Activated effector memory CD4-positive, alpha-beta T cell treated with Interleukin-2 at 50 U/mL for 16 hours (primary cell): ENCODE measurements at regions not wholly inside any gene's neighbourhood (a gene's known extent, or its start where the extent isn't known, plus 50 kb on each side); places are given as distances from the start of the nearest gene placed in this dataset.

Experiments
- DNase-seq: peaks from one replicate; pipeline ENCODE4 v3.0.0-alpha.2; 2020

- no peak for DNase-seq
Measured at GRCh38 chr5:8050616-8051175, 181.7 kb downstream of the MTRR start.

GRCh38 chr5:8053270-8053669 is 184.3 kb downstream of the MTRR start:
- DNase-seq, result no peak

DNA sequence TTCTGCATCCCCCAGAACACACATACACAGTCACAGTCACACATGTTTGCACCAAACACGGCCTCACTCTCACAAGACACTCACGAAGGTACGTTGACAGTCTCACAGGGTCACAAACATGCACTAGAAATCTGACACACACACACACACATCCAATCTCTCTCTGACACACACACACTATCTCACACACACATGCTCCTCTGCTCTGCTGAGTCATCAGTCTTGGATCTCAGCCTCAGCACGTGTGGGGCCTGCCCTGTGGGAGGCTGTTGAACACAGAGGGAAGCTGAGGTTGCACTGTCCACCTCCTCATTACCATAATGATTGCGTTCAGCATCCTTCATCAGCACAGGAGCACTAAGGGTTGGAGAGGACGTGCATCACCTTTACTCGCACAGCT is 188.8 kb downstream of the MTRR start:
- DNase-seq, result no peak

DNA sequence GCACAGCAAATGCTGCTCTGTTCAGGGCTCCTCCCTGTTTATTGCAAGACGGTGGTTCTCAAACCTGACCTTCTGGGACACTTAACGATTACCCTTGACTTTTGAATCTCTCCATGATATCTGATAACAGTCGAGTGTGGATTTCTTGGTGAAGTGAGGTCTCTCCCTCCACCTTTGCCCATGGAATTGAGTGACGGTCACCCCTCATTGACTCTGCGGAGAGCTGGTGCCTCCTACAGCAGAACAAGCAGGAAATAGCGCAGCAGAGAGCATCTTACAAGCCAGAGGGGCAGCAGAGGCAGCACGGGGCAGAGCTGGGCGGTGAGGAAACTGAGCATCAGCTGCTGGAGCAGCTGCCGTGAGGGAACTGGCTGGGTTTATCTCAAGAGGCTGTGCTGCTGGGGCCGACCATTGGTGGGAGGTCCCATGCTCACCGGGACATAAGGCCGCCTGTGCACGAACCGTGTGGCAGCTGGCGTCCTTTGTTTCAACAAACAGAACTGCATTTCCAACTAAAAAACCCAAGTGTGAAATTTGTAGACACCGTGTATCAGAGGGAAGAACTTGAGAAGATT is 189.8 kb downstream of the MTRR start:
- DNase-seq, result no peak

- no peak for DNase-seq
Measured at GRCh38 chr5:8059337-8059736, 190.4 kb downstream of the MTRR start.

- DNase-seq, result no peak
Measured at GRCh38 chr5:8060235-8060952, 191.4 kb downstream of the MTRR start.

- DNase-seq, result no peak
Measured at GRCh38 chr5:8060953-8061429, 192.0 kb downstream of the MTRR start.

GRCh38 chr5:8062521-8062920 is 193.6 kb downstream of the MTRR start:
- no peak for DNase-seq

GRCh38 chr5:8068078-8068477 is 199.1 kb downstream of the MTRR start:
- DNase-seq, result no peak

DNA sequence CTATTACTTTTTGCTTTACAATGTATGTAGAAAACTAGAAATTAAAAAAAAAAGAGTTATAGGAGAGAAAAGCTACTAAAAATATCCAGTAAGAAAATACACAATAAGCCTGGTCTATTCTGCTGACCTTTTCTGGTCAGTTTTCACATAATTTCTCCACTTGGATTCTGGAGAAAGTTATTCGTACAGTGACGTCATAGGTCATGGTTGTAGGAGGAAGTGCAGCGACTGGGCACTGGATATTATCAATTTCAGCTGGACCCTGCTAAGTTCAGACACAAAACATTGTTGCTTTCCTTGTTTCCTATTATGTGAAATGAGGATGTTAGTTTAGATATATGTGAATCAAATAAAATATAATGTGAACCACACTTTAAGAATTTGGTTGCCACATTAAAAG is 201.2 kb downstream of the MTRR start:
- DNase-seq, result no peak

DNA sequence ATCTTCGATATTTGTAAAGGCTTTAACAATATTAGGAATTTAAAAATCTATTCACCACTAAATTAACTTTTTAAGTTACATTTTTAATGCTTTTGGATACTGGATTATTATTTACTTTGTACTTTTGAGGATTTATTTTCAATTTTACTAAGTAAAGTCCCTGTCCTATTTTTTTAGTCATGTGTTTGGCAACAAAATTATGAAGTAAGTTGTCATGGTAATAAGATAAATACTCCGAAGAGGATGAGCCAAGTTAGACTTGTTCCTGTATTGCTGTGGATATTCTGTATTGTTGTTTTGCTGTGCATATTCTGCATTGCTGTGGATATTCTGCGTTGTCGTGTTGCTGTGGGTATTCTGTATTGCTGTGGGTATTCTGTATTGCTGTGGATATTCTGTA is 210.1 kb downstream of the MTRR start:
- no peak for DNase-seq

GRCh38 chr5:8081179-8081578 is 212.2 kb downstream of the MTRR start:
- DNase-seq, result no peak

DNA sequence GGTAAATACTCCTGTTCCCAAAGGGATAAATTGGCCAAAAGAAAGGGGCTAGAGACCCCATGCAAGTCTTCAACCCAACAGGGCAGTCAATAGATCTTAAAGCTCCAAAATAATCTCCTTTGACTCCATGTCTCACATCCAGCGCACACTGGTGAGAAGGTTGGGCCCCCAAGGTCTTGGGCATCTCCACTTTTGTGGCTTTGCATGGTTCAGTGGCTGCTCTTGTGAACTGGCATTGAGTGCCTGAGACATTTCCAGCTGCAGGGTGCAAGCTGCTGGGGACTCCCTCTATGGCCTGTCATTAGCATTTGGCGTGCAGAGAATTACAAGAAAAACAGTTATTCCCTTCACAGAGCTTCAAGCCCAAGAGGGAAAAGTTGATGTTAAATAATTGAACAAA is 224.7 kb downstream of the MTRR start:
- no peak for DNase-seq

DNA sequence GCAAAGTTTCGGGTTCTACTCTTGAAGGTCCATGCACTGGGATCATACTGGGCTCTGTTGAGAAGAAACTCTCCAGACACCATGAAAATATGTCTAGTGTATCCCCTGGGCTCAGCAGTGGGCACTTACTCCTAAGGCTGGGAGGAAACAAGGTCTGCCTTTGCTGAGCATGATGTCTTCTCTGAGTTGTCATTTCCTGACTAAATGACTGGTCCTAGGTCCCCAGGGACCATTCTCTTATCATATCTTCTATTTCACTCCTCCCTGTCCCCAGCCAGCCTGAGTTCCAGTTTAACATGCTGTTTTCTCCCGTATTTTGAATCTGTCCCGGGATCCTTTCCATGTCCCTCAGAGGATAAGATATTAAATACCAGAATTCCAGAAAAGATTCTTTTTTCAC is 225.4 kb downstream of the MTRR start:
- no peak for DNase-seq

DNA sequence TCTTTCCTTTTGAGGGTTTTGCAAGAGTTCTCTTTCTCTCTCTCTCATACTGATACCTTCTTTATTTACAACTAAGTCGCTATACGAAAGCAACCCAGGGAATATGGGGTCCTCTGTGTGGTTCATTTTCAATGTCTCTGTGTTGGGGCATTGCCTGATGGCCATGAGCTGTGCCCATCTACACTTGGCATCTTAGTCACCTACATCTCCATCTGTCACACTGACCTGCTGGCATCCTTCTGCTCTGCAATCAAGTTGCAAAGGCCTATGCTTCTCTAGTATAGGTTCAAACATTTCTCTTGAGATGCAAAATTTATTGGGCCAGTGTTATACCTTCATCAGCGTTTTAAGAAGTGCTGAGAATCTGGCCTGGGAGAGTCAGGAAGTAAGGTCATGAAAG is 228.2 kb downstream of the MTRR start:
- no peak for DNase-seq

- DNase-seq, result no peak
Measured at GRCh38 chr5:8098081-8098480, 229.1 kb downstream of the MTRR start.

DNA sequence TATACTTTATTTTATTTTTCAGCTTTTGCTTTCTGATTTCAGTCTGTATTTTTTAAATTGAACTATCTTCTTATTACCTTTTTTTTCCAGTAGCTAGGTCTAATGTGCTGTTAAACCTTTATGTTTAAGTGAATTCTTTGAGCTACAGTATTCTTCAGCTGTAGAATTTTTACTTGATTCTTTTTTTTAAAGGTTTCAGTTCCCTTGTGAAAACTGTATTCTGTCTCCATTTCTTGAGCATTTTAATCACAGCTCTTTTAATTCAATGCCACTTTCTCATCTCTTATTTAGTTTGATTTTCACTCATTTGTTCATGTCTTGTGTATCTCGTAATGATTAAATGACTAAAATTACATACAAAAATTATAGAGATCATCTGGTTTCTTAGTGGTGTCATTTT is 233.8 kb downstream of the MTRR start:
- DNase-seq, result no peak

DNA sequence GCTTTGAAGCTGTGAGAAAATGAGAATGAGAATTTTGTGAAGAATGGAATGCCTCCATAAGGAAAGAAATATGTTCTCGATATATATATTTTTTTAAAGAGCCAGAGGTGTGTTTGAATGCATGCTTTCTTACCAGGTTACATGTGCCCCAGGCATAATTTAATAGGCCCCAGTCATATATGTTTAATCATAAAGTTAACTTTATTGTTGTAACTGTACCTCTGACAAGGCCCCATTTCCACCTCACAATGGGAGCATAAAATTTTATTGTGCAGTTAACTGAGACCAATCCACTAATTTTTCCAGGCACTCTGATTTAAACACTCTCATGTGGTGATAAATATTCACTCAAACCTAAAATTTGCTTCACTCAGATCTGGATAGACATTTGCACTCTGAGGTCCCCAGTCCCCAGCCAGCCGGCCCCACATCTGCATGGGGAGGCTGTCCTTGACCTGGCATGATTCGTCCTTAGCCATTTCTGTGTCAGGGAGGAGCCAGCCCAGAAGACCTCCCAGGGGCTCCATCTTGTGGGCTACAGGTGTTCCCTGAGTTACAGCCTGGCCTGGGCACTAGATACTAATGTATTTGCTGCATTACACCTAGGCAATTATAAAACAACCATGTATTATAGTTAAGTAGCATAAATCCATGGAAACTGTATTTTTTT is 245.8 kb downstream of the MTRR start:
- DNase-seq, result no peak

DNA sequence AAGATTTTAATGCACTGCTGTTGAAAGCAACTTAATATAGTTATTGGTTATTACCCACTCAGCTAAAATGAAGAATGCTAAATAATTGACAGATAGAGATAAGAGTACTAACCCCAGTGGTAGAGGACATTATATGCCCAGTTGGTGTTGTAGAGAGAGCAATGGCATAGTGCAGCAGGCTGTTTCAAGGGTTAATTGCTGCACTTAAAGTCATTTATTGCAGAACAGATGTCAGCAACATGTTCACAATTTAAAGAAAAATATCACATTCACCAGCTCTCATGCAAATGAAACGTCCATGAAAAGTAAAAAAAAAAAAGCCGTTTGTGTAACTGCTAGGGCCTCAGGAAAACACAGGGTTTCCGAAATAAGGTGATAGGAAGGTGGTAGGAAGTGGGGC is 254.6 kb downstream of the MTRR start:
- DNase-seq, result no peak

DNA sequence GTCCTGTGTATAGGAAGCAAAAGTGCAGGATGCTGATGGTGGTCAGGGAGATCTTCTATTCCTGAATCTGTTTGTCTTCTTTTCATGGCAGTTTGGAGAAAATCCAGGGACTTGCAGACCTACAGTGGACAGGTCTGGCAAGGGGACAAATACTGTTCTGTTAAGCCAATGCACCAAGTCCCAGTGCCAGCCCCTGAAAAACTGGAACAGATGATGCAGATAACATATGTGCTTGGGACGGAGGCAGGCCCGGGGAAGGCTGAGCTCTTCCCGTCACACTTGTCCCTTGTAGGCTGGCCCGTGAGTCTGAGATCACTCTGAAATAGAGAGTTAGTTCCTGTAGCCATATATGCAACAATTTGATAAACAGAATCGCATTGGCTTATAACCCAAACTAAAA is 265.7 kb downstream of the MTRR start:
- no peak for DNase-seq

DNA sequence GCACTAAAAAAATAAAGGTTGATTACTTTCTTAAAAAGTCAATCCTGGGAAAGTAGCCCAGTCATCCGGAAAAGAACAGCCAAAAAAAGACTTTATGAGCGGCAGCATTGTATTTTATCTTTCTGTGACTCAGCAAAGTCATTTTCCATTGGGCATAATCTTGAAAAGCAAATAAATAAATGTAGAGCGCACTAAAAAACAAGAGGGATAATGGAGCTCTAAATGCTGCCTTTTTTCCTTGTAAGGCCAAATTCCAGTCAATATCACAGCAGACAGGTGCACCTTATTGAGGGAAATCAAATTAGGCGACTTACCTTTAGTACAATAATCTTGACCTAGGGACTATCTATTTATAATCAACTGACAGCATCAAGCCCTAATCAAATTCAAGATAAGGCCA is 266.8 kb downstream of the MTRR start:
- no peak for DNase-seq

- DNase-seq, result no peak
Measured at GRCh38 chr5:8136271-8136670, 267.3 kb downstream of the MTRR start.

- no peak for DNase-seq
Measured at GRCh38 chr5:8137941-8138550, 269.1 kb downstream of the MTRR start.

GRCh38 chr5:8138884-8139283 is 269.9 kb downstream of the MTRR start:
- DNase-seq, result no peak
